H54 (cell line): ENCODE measurements at regions not wholly inside any gene's neighbourhood (a gene's known extent, or its start where the extent isn't known, plus 50 kb on each side); places are given as distances from the start of the nearest gene placed in this dataset.
"Not testable (repeated sequence)": the region's sequence is repeated elsewhere in the genome, so short reads cannot be mapped to it uniquely, and the experiment has no call there.

Experiments used
- DNase-seq: peaks from one replicate; pipeline ENCODE4 v3.0.0; 2011; ENCODE audit warnings: low spot score, mixed read lengths; ENCODE audit not compliant: insufficient read length
- FAIRE-seq: peaks from 3 replicates; lab custom pipeline; 2011; peaks lifted over from hg19 to GRCh38; lab: Jason Lieb, UNC
- POLR2A ChIP-seq: IDR thresholded peaks from 2 replicates; pipeline ENCODE4 v1.6.1; 2011; ENCODE audit warnings: low read depth, mild to moderate bottlenecking, low read length

DNA sequence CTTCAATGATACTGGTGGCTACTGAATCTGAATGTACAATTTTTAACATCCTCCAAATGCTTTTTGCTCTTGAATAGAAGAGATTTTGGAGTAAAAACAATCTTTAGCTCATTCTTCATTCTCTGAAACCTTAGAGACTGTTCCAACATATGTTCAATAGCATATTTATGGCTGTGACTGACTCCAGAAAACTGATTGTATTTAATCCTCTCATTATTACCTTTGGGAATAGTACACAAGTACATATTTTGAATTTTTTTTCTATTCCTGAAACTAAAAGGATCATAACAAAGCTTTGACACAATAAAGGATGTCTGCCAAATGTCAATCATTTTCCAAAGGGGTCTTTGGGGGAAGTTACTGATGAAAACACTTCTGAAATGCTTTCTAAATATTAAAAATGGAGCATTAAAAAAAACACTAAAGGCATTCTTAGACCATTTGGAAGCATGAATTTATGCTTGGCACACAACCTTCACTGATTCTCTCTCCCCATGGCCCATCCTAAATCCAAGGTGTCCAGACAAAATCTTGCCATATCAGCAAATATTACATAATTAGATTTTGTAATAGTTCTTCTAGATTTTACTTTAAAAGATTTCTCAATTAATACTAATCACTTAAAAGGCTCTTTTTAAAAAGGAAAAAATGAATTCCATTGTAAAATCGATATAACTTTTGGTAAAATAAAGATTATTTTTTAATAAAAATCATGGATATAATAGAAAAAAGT lies 936.8 kb downstream of the EPHA3 start:
- FAIRE-seq (no peak), DNase-seq (no peak)
- no peak for TF ChIP-seq POLR2A

DNA sequence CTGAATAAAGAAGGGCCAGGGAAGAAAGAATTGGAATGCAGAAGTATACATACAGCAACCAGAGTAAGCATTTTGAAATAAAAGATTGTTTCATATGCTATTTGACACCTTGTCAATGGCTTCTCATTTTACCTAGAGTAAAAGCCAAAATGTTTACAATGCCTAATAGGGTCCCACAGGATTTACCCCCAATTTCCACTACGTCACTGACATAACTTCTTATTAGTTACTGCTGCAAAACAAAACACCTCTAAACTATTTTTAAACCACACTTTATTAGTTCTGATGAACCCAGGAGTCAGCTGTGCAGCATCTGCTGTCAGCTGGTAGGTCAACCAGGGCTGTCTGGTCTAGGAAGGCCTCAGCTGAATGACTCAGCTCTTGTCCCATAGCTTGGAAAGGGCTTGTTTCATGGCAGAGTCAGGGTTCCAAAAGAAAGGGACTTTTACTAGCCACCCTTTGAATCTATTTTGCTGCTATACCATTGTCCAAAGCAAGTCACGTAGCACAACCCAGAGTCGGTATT lies 945.1 kb downstream of the EPHA3 start:
- TF ChIP-seq POLR2A = no peak
- no peak for DNase-seq
- no peak for FAIRE-seq

DNA sequence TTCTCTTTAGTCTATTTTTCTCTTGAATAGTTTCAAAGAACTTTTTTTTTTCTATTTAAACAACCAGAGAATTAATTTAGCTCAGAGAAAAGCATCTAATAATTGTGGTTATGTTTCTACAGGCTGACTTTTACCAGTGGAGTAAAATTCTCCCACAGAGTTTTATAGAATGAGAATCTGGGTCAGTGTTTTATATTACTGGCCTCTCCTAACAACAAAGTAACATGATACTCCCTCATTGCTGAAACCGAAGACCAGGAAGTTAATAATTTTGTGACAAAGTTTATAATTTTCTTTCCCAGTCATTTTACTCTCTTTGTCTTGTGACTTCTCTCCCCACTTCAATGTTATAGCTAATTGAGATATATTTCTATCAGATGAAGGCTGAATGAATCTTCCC lies 946.9 kb downstream of the EPHA3 start:
- no peak for TF ChIP-seq POLR2A
- no peak for FAIRE-seq
- DNase-seq = no peak

DNA sequence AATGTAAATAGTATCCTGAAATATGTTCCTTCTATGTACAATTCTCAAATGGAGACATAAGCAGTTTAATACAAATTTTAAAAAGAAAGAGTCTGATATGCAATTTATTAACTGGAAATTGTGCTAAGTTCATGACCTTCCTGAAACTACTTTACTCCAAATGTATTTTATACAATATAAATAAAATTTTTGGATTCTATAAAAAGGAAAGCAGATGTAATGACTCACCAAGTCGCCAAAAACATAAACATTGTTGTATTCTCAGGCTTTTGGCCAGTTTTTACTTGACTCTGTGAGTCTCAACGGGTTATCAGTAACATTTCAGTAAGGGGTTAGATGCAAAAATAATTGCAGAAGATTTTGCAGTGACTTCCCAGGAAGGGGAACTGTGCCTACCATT lies 948.2 kb downstream of the EPHA3 start:
- no peak for FAIRE-seq
- DNase-seq = no peak
- no peak for TF ChIP-seq POLR2A

DNA sequence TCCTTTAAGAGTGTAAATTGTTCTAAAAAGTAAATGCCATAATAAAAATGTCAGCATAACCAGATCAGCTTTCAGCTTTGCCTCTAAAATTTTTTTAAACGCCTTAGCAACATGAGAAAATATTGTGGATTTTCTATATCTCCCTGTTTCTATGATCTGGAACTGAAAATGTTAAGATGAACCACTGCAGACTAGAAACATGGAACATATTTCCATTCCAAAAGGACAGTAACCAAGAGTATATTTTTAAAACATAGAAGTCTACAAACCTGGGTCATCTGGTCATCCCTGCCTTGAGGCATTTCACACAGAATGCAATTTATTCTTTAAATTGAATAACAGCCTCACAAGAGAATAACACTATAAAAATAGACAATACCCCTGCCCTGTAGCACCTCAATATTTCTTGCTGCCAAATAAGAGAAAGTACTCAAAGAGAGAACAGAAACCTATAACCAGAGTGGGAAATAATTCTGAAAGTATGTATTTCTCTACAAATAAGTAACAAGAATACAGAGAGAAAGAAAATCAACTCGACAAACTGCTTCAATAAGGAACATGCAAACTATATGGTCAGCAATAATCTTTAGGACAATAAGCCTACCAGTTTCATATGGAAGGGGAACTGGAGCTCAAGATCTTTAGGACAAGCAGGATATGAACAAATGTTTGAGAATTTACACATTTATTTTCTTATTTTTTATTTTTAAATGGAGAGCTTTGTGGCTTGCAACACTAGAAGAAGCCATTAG lies 949.0 kb downstream of the EPHA3 start:
- DNase-seq (no peak), FAIRE-seq (no peak)
- TF ChIP-seq POLR2A = no peak

DNA sequence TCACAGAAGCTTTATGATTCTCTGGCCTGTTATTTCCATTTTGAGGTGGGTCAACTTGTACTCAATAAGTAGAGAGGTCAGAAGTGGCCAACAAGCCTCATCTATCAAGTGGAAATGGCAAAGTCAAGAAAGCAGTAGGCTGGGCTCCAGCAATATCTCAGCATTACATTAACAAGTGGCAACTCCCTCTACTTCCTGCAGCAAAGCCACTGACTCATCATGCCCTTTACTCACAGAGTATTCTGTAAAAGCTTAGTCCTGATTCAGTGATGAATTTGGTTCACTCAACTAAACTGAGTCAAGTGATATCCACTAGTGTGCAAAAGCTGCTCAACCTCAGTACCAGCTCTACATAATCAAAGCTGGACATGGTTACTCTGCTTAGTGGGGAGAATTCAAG lies 954.6 kb downstream of the EPHA3 start:
- no peak for TF ChIP-seq POLR2A
- DNase-seq = no peak
- no peak for FAIRE-seq

DNA sequence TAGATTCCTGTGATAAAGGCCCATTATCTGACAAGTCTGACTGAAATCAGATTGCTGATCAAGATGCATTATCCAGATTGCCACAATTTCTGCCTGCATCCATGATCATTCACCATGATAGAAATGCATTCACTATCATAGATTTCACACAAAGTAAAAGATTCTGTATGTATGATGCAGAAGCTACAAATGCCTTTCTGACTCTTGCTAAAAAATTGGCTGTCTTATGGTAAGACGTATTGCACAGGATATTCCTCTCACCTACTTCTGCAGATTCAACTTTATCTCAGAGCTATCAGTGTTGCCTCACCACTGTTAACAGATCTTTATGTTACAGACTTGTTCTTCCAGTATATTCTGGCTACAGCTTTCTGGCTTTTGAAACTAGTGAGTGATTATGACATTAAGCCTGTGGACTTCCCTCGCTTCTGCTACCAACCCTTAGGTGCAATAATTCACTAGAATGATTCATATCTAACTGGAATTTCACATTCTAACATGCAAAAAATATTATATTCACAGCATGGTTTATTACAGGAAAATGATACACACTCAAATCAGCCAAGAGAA lies 955.3 kb downstream of the EPHA3 start:
- DNase-seq (no peak), FAIRE-seq (no peak)
- TF ChIP-seq POLR2A = no peak

DNA sequence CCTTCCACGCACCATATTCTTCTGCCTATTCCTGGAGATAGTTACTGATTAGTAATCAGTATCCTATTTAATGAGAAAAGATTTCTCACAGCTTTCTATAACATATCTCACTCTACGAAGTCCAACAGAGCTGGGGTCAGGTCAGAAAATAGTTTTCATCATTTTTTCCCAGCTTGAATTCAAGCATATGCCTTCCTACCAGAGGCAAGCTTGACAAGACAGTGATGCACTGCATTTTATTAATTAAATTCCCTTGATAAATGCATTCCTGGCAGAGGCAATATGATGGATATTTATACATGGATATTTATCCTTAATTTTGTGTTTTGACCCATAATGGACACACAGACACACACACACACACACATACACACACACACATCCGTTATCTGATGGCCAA lies 961.4 kb downstream of the EPHA3 start:
- no peak for DNase-seq
- no peak for FAIRE-seq
- no peak for TF ChIP-seq POLR2A

DNA sequence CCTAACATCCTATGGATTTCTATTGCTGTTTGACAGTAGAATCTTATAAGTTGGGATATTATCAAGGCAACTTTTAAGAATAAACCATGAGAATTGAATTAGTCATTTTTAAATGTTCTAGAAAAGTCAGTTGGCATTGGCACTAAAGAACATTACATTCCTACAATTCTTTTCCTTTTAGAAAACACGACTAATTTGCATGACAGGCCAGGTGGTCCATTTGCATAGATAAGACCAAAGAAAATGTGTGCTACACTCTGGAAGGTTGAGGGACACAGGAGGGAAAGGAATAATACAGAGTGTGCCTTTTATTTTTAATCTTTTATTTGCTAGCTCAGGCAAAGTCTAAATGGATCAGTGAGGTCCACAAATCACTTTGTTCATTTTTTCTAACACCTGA lies 962.3 kb downstream of the EPHA3 start:
- FAIRE-seq (no peak), DNase-seq (no peak)
- TF ChIP-seq POLR2A = no peak

DNA sequence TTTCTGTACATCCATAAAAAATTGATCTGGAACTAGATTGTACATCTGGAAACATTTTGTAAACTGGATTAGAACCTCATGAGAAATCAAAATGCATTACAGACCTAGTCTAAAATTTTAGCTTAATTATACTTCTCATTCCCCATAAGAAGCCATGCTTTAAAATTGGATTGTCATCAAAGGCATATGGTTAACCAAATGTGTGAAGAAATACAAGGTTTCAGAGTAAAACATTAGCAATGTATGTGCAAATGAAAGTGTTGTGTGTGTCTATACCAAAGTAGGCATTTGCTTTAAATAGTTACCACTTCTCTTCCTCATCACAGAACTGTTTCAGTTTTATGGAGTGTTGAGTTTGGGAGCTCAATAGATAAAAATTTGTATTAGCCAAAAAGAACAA lies 968.7 kb downstream of the EPHA3 start:
- FAIRE-seq = no peak
- no peak for TF ChIP-seq POLR2A
- no peak for DNase-seq

DNA sequence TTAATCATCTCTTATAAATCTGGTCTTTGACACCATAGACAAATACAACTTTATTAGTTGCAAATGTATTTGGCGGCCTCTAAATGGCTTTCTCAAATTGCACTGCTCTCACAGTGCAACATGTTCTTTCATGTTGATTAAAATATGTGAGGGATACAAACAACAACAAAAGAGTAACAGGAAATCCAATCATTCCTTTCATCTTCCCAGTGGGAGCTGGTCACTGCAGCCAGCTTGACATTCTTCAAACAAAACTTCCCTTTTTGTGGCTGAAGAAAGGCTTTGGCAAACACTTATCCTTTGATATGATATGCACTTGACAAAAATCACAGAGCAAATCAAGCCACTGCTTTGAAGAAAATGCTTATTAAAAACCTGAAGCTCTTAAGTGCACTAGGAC lies 973.6 kb downstream of the EPHA3 start:
- DNase-seq (no peak), FAIRE-seq (no peak)
- TF ChIP-seq POLR2A = no peak

DNA sequence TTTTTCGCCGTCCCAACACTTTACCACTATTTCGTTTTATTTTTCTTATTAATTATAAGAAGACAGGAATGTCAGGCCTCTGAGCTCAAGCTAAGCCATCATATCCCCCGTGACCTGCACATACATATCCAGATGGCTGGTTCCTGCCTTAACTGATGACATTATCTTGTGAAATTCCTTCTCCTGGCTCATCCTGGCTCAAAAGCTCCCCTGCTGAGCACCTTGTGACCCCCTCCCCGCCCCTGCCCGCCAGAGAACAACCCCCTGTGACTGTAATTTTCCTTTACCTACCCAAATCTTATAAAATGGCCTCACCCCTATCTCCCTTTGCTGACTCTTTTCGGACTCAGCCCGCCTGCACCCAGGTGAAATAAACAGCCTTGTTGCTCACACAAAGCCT lies 978.9 kb downstream of the EPHA3 start:
- DNase-seq, FAIRE-seq: not testable (repeated sequence)

DNA sequence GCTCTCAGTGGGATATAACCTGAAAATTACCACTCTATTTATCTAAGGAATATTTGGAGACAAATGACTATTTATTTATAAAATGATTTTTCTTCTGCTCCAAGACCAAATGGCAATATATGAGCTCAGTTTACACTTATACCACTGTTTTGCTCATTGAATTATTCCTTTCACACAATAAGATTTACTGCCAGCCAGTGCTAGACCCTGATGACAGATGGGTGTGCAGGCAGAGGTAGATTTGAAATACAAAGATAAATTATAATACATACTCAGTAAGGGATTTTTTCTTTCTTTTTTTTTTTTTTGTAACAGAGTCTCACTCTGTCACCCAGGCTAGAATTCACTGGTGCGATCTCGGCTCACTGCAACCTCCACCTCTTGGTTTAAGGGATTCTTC lies 980.3 kb downstream of the EPHA3 start:
- no peak for FAIRE-seq
- no peak for DNase-seq
- TF ChIP-seq POLR2A = no peak

DNA sequence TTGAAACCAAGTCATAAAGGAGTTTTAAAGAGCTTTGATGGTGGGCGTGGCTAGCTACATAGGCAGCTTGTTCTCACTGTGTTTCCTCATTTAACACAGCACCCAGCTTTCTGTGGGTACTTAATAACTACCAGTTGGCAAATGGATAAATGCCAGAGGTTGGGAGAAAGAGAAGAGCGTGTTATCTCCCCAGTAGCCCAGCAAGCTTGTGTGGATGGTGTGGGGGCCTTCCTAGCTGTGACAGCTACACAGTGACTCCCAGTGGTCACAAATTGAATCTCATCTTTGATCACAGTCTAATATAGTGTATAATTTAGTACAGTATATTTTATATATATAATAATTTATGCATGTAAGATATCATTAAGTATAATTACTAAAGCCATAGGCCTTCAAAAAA lies 984.1 kb downstream of the EPHA3 start:
- TF ChIP-seq POLR2A = no peak
- FAIRE-seq (no peak), DNase-seq (no peak)

DNA sequence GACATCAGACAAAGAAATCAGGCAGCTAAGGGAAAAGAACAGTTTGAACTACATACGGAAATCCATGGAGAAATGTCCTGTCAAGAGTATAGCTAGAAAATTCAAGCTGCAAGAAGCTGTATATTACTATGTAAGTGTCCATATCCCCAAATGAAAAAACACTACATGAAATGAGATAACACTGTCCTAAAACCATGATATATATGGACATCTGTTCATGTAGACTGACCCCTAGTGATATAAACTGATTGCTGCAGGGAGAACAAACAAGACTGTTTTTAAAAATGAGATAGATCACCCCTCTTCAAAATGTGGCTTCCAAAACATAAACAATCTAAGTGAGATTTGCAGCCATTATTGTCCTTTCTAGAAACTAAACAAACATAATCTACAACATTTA lies 985.6 kb downstream of the EPHA3 start:
- FAIRE-seq (no peak), DNase-seq (no peak)
- no peak for TF ChIP-seq POLR2A
